Transverse colon (tissue), 4 donors: ENCODE measurements at regions not wholly inside any gene's neighbourhood (a gene's known extent, or its start where the extent isn't known, plus 50 kb on each side); places are given as distances from the start of the nearest gene placed in this dataset.

Experiments used
- DNase-seq: peaks from one replicate; pipeline ENCODE4 v3.0.0-alpha.2; 2019
- H3K27ac ChIP-seq, 4 donors: fragments of 200-600 bp; sonication (generic); 2 replicates each; pipeline ENCODE4 v1.5.1; 2016 to 2018; ENCODE audit warnings: inconsistent platforms in 4 of 4
- H3K27me3 ChIP-seq: fragments of 200-600 bp; sonication (generic); 2 replicates; pipeline ENCODE4 v1.5.1; 2017; ENCODE audit warnings: inconsistent platforms
- H3K36me3 ChIP-seq, 4 donors: fragments of 200-600 bp; sonication (generic); 2 replicates each; pipeline ENCODE4 v1.5.1; 2017 to 2019; ENCODE audit warnings: inconsistent platforms in 4 of 4
- H3K4me1 ChIP-seq, 4 donors: fragments of 200-600 bp; sonication (generic); 2 replicates each; pipeline ENCODE4 v1.5.1; 2017 to 2020; ENCODE audit warnings: inconsistent platforms in 4 of 4
- H3K4me3 ChIP-seq, 4 donors: fragments of 200-600 bp; sonication (generic); 1 replicate in 1 of 4; 2 replicates in 3 of 4; pipeline versions ENCODE4 v1.5.1 to v1.6.1; 2017 to 2019; ENCODE audit warnings: inconsistent platforms in 4 of 4
- H3K9me3 ChIP-seq, 2 donors: fragments of 200-600 bp; sonication (generic); 2 replicates each; pipeline ENCODE4 v1.5.1; 2017 to 2019; ENCODE audit warnings: inconsistent platforms in 2 of 2
- EP300 ChIP-seq: sonication (generic); formaldehyde crosslinking; IDR thresholded peaks from one replicate; pipeline ENCODE4 v1.6.1; 2017; ENCODE audit warnings: antibody characterized with exemption, low read depth
- POLR2A ChIP-seq: fragments of 450-650 bp; IDR thresholded peaks from one replicate; pipeline ENCODE4 v1.6.1; 2016; ENCODE audit warnings: antibody characterized with exemption, mild to moderate bottlenecking, moderate library complexity
- POLR2AphosphoS5 ChIP-seq, 3 donors: sonication (generic); formaldehyde crosslinking; IDR thresholded peaks; one replicate each; pipeline ENCODE4 v1.6.1; 2016; ENCODE audit warnings: antibody characterized with exemption in 3 of 3
- WGBS, 2 donors: methylation state at CpG; one replicate each; pipeline ENCODE4 v1.1.5; 2018; ENCODE audit warnings: low coverage in 1 of 2; 5-methylcytosine and 5-hydroxymethylcytosine counted together
- in situ Hi-C, 4 donors: fragments of 200-750 bp; cut with MboI; loops; one replicate each; pipeline versions ENCODE4 v1.15.0 to v1.15.1; 2017; ENCODE audit warnings: low sequenced_read_pairs in 3 of 4, low pct_ligation_motif_present in 1 of 4, low pct_unique_long_range_greater_than_20kb in 1 of 4
- intact Hi-C: fragments of 100-400 bp; cut with DNase I; formaldehyde crosslinking; loops from one replicate; pipeline ENCODE4 v1.15.1; 2023; ENCODE audit warnings: low total_unique reads
- TF ChIP-seq, protein P1 (sequence below), 5 experiments: fragments of 200-600 bp in 3 of 5; fragments of 450-650 bp in 2 of 5; sonication (generic) in 3 of 5; IDR thresholded peaks; 1 replicate in 2 of 5; 2 replicates in 3 of 5; pipeline ENCODE4 v1.5.1; 2016 to 2017; ENCODE audit warnings: antibody characterized with exemption in 5 of 5, inconsistent platforms in 3 of 5, mild to moderate bottlenecking in 2 of 5, moderate library complexity in 1 of 5

DNA sequence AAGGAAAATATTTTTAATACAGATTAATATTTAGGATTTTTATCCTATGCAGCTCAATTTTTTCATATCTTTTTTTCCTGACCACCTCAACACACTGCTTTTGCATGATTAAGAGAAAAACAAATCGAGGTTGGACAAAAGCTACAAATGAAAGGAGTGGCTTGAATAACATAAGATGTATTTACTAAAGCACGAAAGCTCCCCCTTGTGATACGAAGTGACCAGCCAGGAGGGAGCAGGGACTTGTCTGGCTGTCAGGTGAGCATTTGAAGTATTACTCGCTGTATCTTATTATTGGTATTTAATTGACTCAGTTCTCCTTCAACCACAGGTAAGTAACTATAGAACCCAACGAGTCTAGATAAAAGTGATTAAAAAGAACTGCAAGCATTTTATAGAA is 265.2 kb upstream of the PHF14 start:
- intact Hi-C loops (no loop called here), in situ Hi-C loops (no loop called here)
- TF ChIP-seq, protein P1, sequence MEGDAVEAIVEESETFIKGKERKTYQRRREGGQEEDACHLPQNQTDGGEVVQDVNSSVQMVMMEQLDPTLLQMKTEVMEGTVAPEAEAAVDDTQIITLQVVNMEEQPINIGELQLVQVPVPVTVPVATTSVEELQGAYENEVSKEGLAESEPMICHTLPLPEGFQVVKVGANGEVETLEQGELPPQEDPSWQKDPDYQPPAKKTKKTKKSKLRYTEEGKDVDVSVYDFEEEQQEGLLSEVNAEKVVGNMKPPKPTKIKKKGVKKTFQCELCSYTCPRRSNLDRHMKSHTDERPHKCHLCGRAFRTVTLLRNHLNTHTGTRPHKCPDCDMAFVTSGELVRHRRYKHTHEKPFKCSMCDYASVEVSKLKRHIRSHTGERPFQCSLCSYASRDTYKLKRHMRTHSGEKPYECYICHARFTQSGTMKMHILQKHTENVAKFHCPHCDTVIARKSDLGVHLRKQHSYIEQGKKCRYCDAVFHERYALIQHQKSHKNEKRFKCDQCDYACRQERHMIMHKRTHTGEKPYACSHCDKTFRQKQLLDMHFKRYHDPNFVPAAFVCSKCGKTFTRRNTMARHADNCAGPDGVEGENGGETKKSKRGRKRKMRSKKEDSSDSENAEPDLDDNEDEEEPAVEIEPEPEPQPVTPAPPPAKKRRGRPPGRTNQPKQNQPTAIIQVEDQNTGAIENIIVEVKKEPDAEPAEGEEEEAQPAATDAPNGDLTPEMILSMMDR (IDR thresholded peaks at IDR 0.05), result no peak
- TF ChIP-seq POLR2AphosphoS5 (IDR thresholded peaks at IDR 0.05), result no peak
- no peak for TF ChIP-seq POLR2A
- TF ChIP-seq EP300, result no peak
- Histone ChIP-seq H3K9me3 (no peaks in the 10 kb centered on the region), H3K27ac (no peak overlapping the region), H3K36me3 (no peaks in the 10 kb centered on the region), H3K4me1 (no peaks in the 10 kb centered on the region), H3K4me3 (no peak overlapping the region), H3K27me3 (no peaks in the 10 kb centered on the region)
- no peak for DNase-seq
- 32 to 34% methylated on average over 5 of the region's 5 CpGs for WGBS, 2 donors

DNA sequence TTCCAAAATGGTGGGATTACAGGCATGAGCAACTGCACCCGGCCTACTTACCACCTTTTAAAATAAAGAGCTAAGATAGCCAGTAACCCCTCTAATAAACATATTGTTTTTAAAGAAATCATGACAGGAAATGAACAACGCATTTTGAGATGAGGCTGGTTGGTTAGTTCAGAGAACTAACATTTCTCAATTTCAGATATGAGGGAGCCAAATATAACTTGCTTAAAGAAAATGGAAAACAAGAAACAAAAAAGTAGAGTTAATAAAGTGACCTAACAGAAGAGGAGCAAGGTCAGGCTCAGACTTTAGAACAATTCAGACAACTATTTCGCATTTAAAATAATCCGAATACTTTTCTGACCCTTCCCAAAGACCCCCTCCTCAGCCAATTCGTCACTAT is 254.9 kb upstream of the PHF14 start:
- Histone ChIP-seq H3K4me1 (no peaks in the 10 kb centered on the region), H3K36me3 (no peaks in the 10 kb centered on the region), H3K27me3 (no peaks in the 10 kb centered on the region), H3K4me3 (no peak overlapping the region), H3K9me3 (no peaks in the 10 kb centered on the region), H3K27ac (no peak overlapping the region)
- in situ Hi-C loops (no loop called here), intact Hi-C loops (loop anchor here (5.0 kb wide), 1 partner anchor 1754 kb away; no protein-coding TSS in a partner anchor)
- no peak for DNase-seq
- 69 to 77% methylated on average over 5 of the region's 5 CpGs for WGBS, 2 donors
- no peak for TF ChIP-seq EP300
- TF ChIP-seq, protein P1 (IDR thresholded peaks at IDR 0.05), result no peak
- TF ChIP-seq POLR2AphosphoS5 (IDR thresholded peaks at IDR 0.05), result no peak
- no peak for TF ChIP-seq POLR2A

DNA sequence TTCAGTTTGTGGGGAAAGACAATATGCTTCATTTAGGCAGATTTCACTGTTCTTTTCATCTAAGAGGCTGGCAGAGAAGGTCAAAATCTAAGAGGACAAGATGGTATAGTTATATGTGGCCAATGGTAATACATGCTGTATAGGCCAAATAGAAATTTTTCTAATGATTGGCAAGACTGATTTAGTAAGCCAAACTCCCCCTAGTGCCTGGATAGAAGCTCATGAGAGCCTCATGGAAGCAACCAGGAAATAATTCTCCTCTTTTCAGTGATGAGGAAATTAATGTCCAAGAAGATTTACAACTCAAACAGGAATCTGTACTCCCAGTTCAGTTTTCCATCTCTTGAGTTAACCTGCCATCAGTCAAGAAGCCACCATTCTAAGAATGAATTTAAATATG is 253.6 kb upstream of the PHF14 start:
- Histone ChIP-seq H3K4me1 (no peaks in the 10 kb centered on the region), H3K9me3 (no peaks in the 10 kb centered on the region), H3K27me3 (no peaks in the 10 kb centered on the region), H3K27ac (no peak overlapping the region), H3K4me3 (no peak overlapping the region), H3K36me3 (no peaks in the 10 kb centered on the region)
- TF ChIP-seq EP300 (no peak), POLR2AphosphoS5 (IDR thresholded peaks at IDR 0.05) (no peak), POLR2A (no peak)
- TF ChIP-seq, protein P1 (IDR thresholded peaks at IDR 0.05), result no peak
- in situ Hi-C loops (no loop called here), intact Hi-C loops (no loop called here)
- no peak for DNase-seq

DNA sequence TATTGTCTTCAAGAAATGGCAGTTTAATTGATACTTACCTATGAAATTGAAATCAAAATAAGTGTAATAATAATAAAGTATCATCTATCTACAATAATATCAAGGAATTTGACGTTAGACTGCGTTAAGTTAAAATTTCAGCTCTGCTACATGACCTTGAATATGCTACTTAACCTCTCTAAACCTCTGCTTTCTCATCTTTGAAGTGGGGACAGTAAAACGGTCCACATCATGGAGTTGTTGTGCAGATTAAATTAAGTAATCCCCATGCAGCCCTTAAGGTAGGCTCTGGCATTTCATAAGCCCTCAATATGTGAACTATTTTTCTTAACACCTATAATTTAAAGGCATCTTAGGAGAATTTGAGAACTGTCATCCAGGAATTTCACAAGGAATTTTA is 252.4 kb upstream of the PHF14 start:
- in situ Hi-C loops, result no loop called here
- Histone ChIP-seq H3K36me3 (no peaks in the 10 kb centered on the region), H3K27me3 (no peaks in the 10 kb centered on the region), H3K27ac (no peak overlapping the region), H3K4me1 (no peaks in the 10 kb centered on the region), H3K9me3 (no peaks in the 10 kb centered on the region), H3K4me3 (no peak overlapping the region)
- 80 to 82% methylated on average over 3 of the region's 3 CpGs for WGBS, 2 donors
- TF ChIP-seq, protein P1 (IDR thresholded peaks at IDR 0.05), result no peak
- TF ChIP-seq POLR2AphosphoS5 (IDR thresholded peaks at IDR 0.05) (no peak), POLR2A (no peak), EP300 (no peak)
- intact Hi-C loops, result no loop called here
- DNase-seq, result no peak
